H1 (cell line): ENCODE measurements at regions not wholly inside any gene's neighbourhood (a gene's known extent, or its start where the extent isn't known, plus 50 kb on each side); places are given as distances from the start of the nearest gene placed in this dataset.

Experiments
- CTCF ChIA-PET: fragments of 300-600 bp; sonication (Branson Sonifier 250); formaldehyde crosslinking; loops from one replicate; lab custom pipeline; 2021; ENCODE audit not compliant: partially characterized antibody; lab: Charles Lee
- POLR2A ChIA-PET: fragments of 300-600 bp; sonication (Branson Sonifier 250); formaldehyde crosslinking; loops from one replicate; lab custom pipeline; 2021; ENCODE audit warnings: inconsistent platforms; ENCODE audit not compliant: partially characterized antibody; lab: Charles Lee
- DNase-seq, 2 experiments: peaks; one replicate each; pipeline versions ENCODE4 v3.0.0 to v3.0.0-alpha.2; 2010 to 2022; ENCODE audit warnings: low spot score in 2 of 2, low read depth in 1 of 2, mixed read lengths in 1 of 2
- FAIRE-seq: peaks from 2 replicates; lab custom pipeline; 2011; peaks lifted over from hg19 to GRCh38; lab: Jason Lieb, UNC
- H2AFZ ChIP-seq: 2 replicates; pipeline ENCODE4 v1.8.1; 2012; ENCODE audit warnings: low read length, inconsistent platforms
- H2AK5ac ChIP-seq: 2 replicates; pipeline ENCODE4 v1.6.1; 2013; ENCODE audit warnings: low read depth, low read length
- H2BK120ac ChIP-seq: replicated peaks from 2 replicates; pipeline ENCODE3; 2013; ENCODE audit warnings: low read depth, low read length, inconsistent platforms
- H2BK12ac ChIP-seq: 2 replicates; pipeline ENCODE4 v1.6.1; 2013; ENCODE audit warnings: low read depth, low read length
- H2BK15ac ChIP-seq: 2 replicates; pipeline ENCODE4 v1.6.1; 2013; ENCODE audit warnings: low read length
- H2BK20ac ChIP-seq: 2 replicates; pipeline ENCODE4 v1.6.1; 2013; ENCODE audit warnings: low read length
- H2BK5ac ChIP-seq: 2 replicates; pipeline ENCODE4 v1.6.1; 2013; ENCODE audit warnings: low read depth, low read length
- H3K14ac ChIP-seq: 2 replicates; pipeline ENCODE4 v1.6.1; 2013; ENCODE audit warnings: inconsistent platforms; ENCODE audit not compliant: insufficient read length
- H3K18ac ChIP-seq: 2 replicates; pipeline ENCODE4 v1.6.1; 2013; ENCODE audit warnings: low read length; ENCODE audit errors: extremely low read depth
- H3K23ac ChIP-seq: 2 replicates; pipeline ENCODE4 v1.6.1; 2013; ENCODE audit warnings: inconsistent platforms; ENCODE audit not compliant: insufficient read length
- H3K23me2 ChIP-seq: 2 replicates; pipeline ENCODE4 v1.6.1; 2013; ENCODE audit warnings: low read depth, low read length
- H3K27ac ChIP-seq: 2 replicates; pipeline ENCODE4 v1.6.1; 2011; ENCODE audit warnings: low read depth, low read length, inconsistent platforms
- H3K27me3 ChIP-seq, 4 experiments: replicated peaks in 1 of 4; 1 replicate in 1 of 4; 2 replicates in 3 of 4; pipeline versions ENCODE4 v1.6.1 to v1.8.1; 2011 to 2013; ENCODE audit warnings: low read length in 3 of 4, mild to moderate bottlenecking in 3 of 4, inconsistent platforms in 2 of 4, mixed read lengths in 2 of 4, moderate library complexity in 1 of 4; ENCODE audit not compliant: control insufficient read depth in 3 of 4, insufficient read depth in 3 of 4; ENCODE audit errors: extremely low read depth in 1 of 4
- H3K36me3 ChIP-seq, 4 experiments: 2 replicates each; pipeline versions ENCODE4 v1.6.1 to v1.8.1; 2011 to 2013; ENCODE audit warnings: mild to moderate bottlenecking in 4 of 4, low read length in 3 of 4, moderate library complexity in 2 of 4, control low read depth in 1 of 4, inconsistent platforms in 1 of 4; ENCODE audit not compliant: insufficient read depth in 4 of 4, control insufficient read depth in 2 of 4
- H3K4ac ChIP-seq: replicated peaks from 2 replicates; pipeline ENCODE3; 2013; ENCODE audit warnings: low read length, low read depth, mixed read lengths, inconsistent platforms; ENCODE audit not compliant: insufficient read length
- H3K4me1 ChIP-seq, 4 experiments: replicated peaks in 1 of 4; 1 replicate in 1 of 4; 2 replicates in 3 of 4; pipeline versions ENCODE4 v1.6.1 to v1.8.1; 2011 to 2013; ENCODE audit warnings: low read length in 3 of 4, inconsistent platforms in 2 of 4, mixed read lengths in 1 of 4; ENCODE audit not compliant: insufficient read depth in 4 of 4, control insufficient read depth in 3 of 4
- H3K4me2 ChIP-seq, 2 experiments: 2 replicates each; pipeline versions ENCODE4 v1.6.1 to v1.8.1; 2011 to 2013; ENCODE audit warnings: low read depth in 2 of 2, low read length in 2 of 2, control low read depth in 1 of 2, inconsistent platforms in 1 of 2, mild to moderate bottlenecking in 1 of 2; ENCODE audit not compliant: insufficient read depth in 1 of 2
- H3K4me3 ChIP-seq, 4 experiments: fragments of 200-600, 300-600 bp in 1 of 4; sonication (generic), shearing (Covaris generic), sonication (Bioruptor Twin) in 1 of 4; 2 replicates each; pipeline versions ENCODE4 v1.5.1 to v1.8.1; 2011 to 2016; ENCODE audit warnings: low read length in 4 of 4, low read depth in 3 of 4, control low read depth in 2 of 4, inconsistent platforms in 2 of 4, mild to moderate bottlenecking in 2 of 4, mixed read lengths in 1 of 4, moderate library complexity in 1 of 4; ENCODE audit not compliant: insufficient read depth in 2 of 4; ENCODE audit errors: extremely low read depth in 1 of 4
- H3K56ac ChIP-seq: replicated peaks from 2 replicates; pipeline ENCODE3; 2013; ENCODE audit warnings: low read depth, mild to moderate bottlenecking, mixed read lengths, low read length, inconsistent platforms; ENCODE audit not compliant: insufficient read length
- H3K79me1 ChIP-seq: 2 replicates; pipeline ENCODE4 v1.6.1; 2013; ENCODE audit warnings: low read depth, low read length, control low read depth
- H3K79me2 ChIP-seq, 2 experiments: 2 replicates each; pipeline versions ENCODE4 v1.6.1 to v1.8.1; 2012 to 2013; ENCODE audit warnings: low read length in 2 of 2, mild to moderate bottlenecking in 2 of 2, inconsistent platforms in 1 of 2; ENCODE audit not compliant: insufficient read depth in 2 of 2, control insufficient read depth in 1 of 2
- H3K9ac ChIP-seq, 4 experiments: replicated peaks in 1 of 4; 1 replicate in 1 of 4; 2 replicates in 3 of 4; pipeline versions ENCODE4 v1.6.1 to v1.8.1; 2011 to 2013; ENCODE audit warnings: low read depth in 3 of 4, low read length in 3 of 4, control low read depth in 2 of 4, mild to moderate bottlenecking in 2 of 4, moderate library complexity in 2 of 4, inconsistent platforms in 1 of 4; ENCODE audit errors: extremely low read depth in 1 of 4
- H3K9me3 ChIP-seq, 2 experiments: 2 replicates each; pipeline versions ENCODE4 v1.6.1 to v1.8.1; 2012 to 2013; ENCODE audit warnings: mild to moderate bottlenecking in 2 of 2, moderate library complexity in 2 of 2, control low read depth in 1 of 2, inconsistent platforms in 1 of 2, low read depth in 1 of 2, low read length in 1 of 2, mixed read lengths in 1 of 2; ENCODE audit not compliant: insufficient read depth in 2 of 2
- H4K20me1 ChIP-seq, 2 experiments: replicated peaks in 1 of 2; 2 replicates each; pipeline versions ENCODE3 to v1.8.1; 2011 to 2013; ENCODE audit warnings: inconsistent platforms in 2 of 2, low read length in 2 of 2, mild to moderate bottlenecking in 1 of 2; ENCODE audit not compliant: insufficient read depth in 2 of 2, control insufficient read depth in 1 of 2
- H4K5ac ChIP-seq: 2 replicates; pipeline ENCODE4 v1.6.1; 2013; ENCODE audit warnings: low read length, low read depth, mixed read lengths, inconsistent platforms; ENCODE audit not compliant: insufficient read length
- H4K8ac ChIP-seq: 2 replicates; pipeline ENCODE4 v1.8.0; 2013; ENCODE audit warnings: mild to moderate bottlenecking, moderate library complexity, low read length, inconsistent platforms; ENCODE audit not compliant: insufficient read depth; ENCODE audit errors: extremely low read depth
- H4K91ac ChIP-seq: replicated peaks from 2 replicates; pipeline ENCODE3; 2013; ENCODE audit warnings: low read length, mixed read lengths, inconsistent platforms; ENCODE audit not compliant: insufficient read length
- ATF2 ChIP-seq: IDR thresholded peaks from 2 replicates; pipeline ENCODE4 v1.6.1; 2012; ENCODE audit warnings: low read length, inconsistent platforms
- CHD2 ChIP-seq: IDR thresholded peaks from 2 replicates; pipeline ENCODE4 v1.6.1; 2012; ENCODE audit warnings: low read length, improper control_type of control experiment
- CREB1 ChIP-seq: IDR thresholded peaks from 2 replicates; pipeline ENCODE4 v1.6.1; 2012; ENCODE audit warnings: inconsistent platforms
- GTF2F1 ChIP-seq: IDR thresholded peaks from 2 replicates; pipeline ENCODE4 v1.6.1; 2012; ENCODE audit warnings: low read depth, low read length, improper control_type of control experiment, borderline replicate concordance
- PHF8 ChIP-seq: fragments of 200-600 bp; sonication (generic); conservative IDR thresholded peaks from 2 replicates; pipeline ENCODE4 v1.7.1; 2012; ENCODE audit warnings: low read depth, mild to moderate bottlenecking, inconsistent platforms, low read length, moderate library complexity
- RBBP5 ChIP-seq: IDR thresholded peaks from 2 replicates; pipeline ENCODE4 v1.7.1; 2012; ENCODE audit warnings: low read depth, mild to moderate bottlenecking, inconsistent platforms, low read length, moderate library complexity, borderline replicate concordance
- SIX5 ChIP-seq: IDR thresholded peaks from 2 replicates; pipeline ENCODE4 v1.6.1; 2011; ENCODE audit warnings: mild to moderate bottlenecking, low read depth, low read length
- SP2 ChIP-seq: IDR thresholded peaks from 2 replicates; pipeline ENCODE4 v1.6.1; 2012; ENCODE audit warnings: mild to moderate bottlenecking, low read length, inconsistent platforms
- SP4 ChIP-seq: IDR thresholded peaks from 2 replicates; pipeline ENCODE4 v1.6.1; 2012; ENCODE audit warnings: low read length, inconsistent platforms
- SUZ12 ChIP-seq: fragments of 200-600 bp; sonication (generic); IDR thresholded peaks from 2 replicates; pipeline ENCODE4 v1.6.1; 2012; ENCODE audit warnings: mild to moderate bottlenecking, inconsistent platforms, low read length, moderate library complexity, mixed read lengths
- TAF7 ChIP-seq: optimal IDR thresholded peaks from 2 replicates; pipeline ENCODE3; 2011; ENCODE audit warnings: low read depth, mild to moderate bottlenecking, inconsistent platforms, low read length, moderate library complexity, borderline replicate concordance
- TBP ChIP-seq: IDR thresholded peaks from 2 replicates; pipeline ENCODE4 v1.6.1; 2011; ENCODE audit warnings: low read depth, low read length, improper control_type of control experiment
- YY1 ChIP-seq: IDR thresholded peaks from 2 replicates; pipeline ENCODE4 v1.6.1; 2011; ENCODE audit warnings: low read depth, mild to moderate bottlenecking, low read length
- WGBS, 2 experiments: shearing (Covaris generic) in 1 of 2; methylation state at CpG; one replicate each; pipeline versions ENCODE4 v1.1.6 to v1.1.7; 2013 to 2015; ENCODE audit warnings: low lambda C conversion rate in 2 of 2, mixed read lengths in 2 of 2, inconsistent platforms in 1 of 2, low coverage in 1 of 2, missing lambda C conversion rate in 1 of 2; ENCODE audit not compliant: insufficient replicate concordance in 2 of 2, insufficient coverage in 1 of 2, insufficient read length in 1 of 2; ENCODE audit errors: extremely low coverage in 1 of 2, missing lambda C conversion rate in 1 of 2; 5-methylcytosine and 5-hydroxymethylcytosine counted together

- Histone ChIP-seq H3K79me2 (no peaks in the 10 kb centered on the region), H3K23me2 (peaks cover 4% of the 10 kb centered on the region; the same call in 1 of the 2 replicates), H3K4me1 (peaks cover 0 to 3% (median 2%) of the 10 kb centered on the region in 4 experiments; a peak in 5 of 7 replicates), H3K56ac (no peak overlapping the region), H2BK20ac (no peak overlapping the region), H3K4me2 (no peak overlapping the region), H2BK15ac (no peak overlapping the region), H3K23ac (no peak overlapping the region), H3K9ac (no peak overlapping the region), H4K5ac (no peak overlapping the region), H3K27me3 (peaks cover 0 to 5% (median 2%) of the 10 kb centered on the region in 4 experiments; a peak in 3 of 7 replicates), H2BK5ac (no peak overlapping the region), H3K4ac (no peak overlapping the region), H3K14ac (no peak overlapping the region), H3K18ac (no peak overlapping the region), H4K91ac (no peak overlapping the region), H3K79me1 (no peaks in the 10 kb centered on the region), H2AFZ (no peak overlapping the region), H3K27ac (no peak overlapping the region), H2BK12ac (no peak overlapping the region), H3K9me3 (no peaks in the 10 kb centered on the region), H4K20me1 (no peaks in the 10 kb centered on the region), H3K36me3 (no peaks in the 10 kb centered on the region), H2BK120ac (no peak overlapping the region), H4K8ac (peak overlapping the region; percentile 71; the same call in 1 of the 2 replicates), H2AK5ac (no peak overlapping the region), H3K4me3 (no peak overlapping the region)
- ChIA-PET POLR2A (no interaction called here), CTCF (interaction anchor here (0.6 to 2.4 kb wide), 6 partner anchors 9 to 350 kb away, joined by 3 to 13 read pairs (median 3); no protein-coding TSS in a partner anchor)
- FAIRE-seq (no peak), DNase-seq (no peak)
- WGBS, 2 experiments: 96% methylated on average over 13 of the region's 13 CpGs; no CpG with 5 or more reads in 1 of the 2 experiments
- TF ChIP-seq GTF2F1 (no peak), SIX5 (no peak), YY1 (no peak), SUZ12 (no peak), RBBP5 (no peak), SP2 (no peak), ATF2 (no peak), TAF7 (no peak), SP4 (no peak), PHF8 (no peak), CREB1 (no peak), CHD2 (no peak), TBP (no peak)
Observed at GRCh38 chr21:45338311-45339017, 50.8 kb upstream of the POFUT2 start.
